Activated naive CD4-positive, alpha-beta T cell treated with anti-CD3 and anti-CD28 coated beads, Interleukin-2, amount 50 U/mL, for 24 hours (primary cell): ENCODE measurements at regions not wholly inside any gene's neighbourhood (a gene's known extent, or its start where the extent isn't known, plus 50 kb on each side); places are given as distances from the start of the nearest gene placed in this dataset.
A peak's percentile ranks its signal among the peaks of the same experiment; 100 is the strongest.
"Not testable (repeated sequence)": the region's sequence is repeated elsewhere in the genome, so short reads cannot be mapped to it uniquely, and the experiment has no call there.

Source experiments
- H3K27ac Mint-ChIP-seq: one replicate; pipeline ENCODE4 v1.8.0; 2021; ENCODE audit warnings: mild to moderate bottlenecking, mixed read lengths
- H3K27me3 Mint-ChIP-seq: one replicate; pipeline ENCODE4 v1.8.0; 2021; ENCODE audit warnings: mixed read lengths
- H3K36me3 Mint-ChIP-seq: one replicate; pipeline ENCODE4 v1.8.0; 2021; ENCODE audit warnings: mixed read lengths
- H3K4me1 Mint-ChIP-seq: one replicate; pipeline ENCODE4 v1.8.0; 2021; ENCODE audit warnings: mixed read lengths
- H3K4me3 Mint-ChIP-seq: one replicate; pipeline ENCODE4 v1.8.0; 2021; ENCODE audit warnings: mild to moderate bottlenecking, mixed read lengths
- H3K9me3 Mint-ChIP-seq: one replicate; pipeline ENCODE4 v1.8.0; 2021; ENCODE audit warnings: mixed read lengths

GRCh38 chrX:137187540-137187939 lies 153.7 kb upstream of the GPR101 start:
- H3K4me3 Mint-ChIP-seq = no peak overlapping the region
- H3K27me3 Mint-ChIP-seq = no peaks in the 10 kb centered on the region
- no peaks in the 10 kb centered on the region for H3K36me3 Mint-ChIP-seq
- H3K9me3 Mint-ChIP-seq = no peaks in the 10 kb centered on the region
- no peak overlapping the region for H3K27ac Mint-ChIP-seq
- no peaks in the 10 kb centered on the region for H3K4me1 Mint-ChIP-seq

DNA sequence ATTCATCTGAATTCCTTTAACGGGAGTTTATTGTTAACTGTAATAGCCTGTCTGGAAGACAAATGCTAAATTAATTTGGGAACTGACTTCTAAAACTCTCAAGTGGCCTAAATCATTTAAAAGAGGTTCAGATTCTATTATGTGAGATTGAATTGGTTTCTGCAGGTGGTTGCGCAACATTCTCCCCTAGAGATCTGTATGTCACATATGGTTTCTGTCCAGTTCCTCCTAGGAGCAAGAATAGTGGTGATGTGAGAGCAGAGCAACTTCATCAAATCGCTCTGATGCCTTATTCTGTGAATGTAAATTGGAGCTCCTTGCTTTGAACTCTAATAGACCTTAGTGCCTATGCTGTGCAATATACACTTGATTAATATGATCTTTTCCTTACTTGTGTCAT lies 144.6 kb upstream of the GPR101 start:
- no peaks in the 10 kb centered on the region for H3K4me1 Mint-ChIP-seq
- H3K4me3 Mint-ChIP-seq = no peak overlapping the region
- no peaks in the 10 kb centered on the region for H3K9me3 Mint-ChIP-seq
- no peaks in the 10 kb centered on the region for H3K36me3 Mint-ChIP-seq
- no peak overlapping the region for H3K27ac Mint-ChIP-seq
- no peaks in the 10 kb centered on the region for H3K27me3 Mint-ChIP-seq

GRCh38 chrX:137172317-137172948 lies 138.6 kb upstream of the GPR101 start:
- H3K27ac Mint-ChIP-seq = peak overlapping the region; percentile 30
- H3K36me3 Mint-ChIP-seq = no peaks in the 10 kb centered on the region
- no peak overlapping the region for H3K4me3 Mint-ChIP-seq
- H3K9me3 Mint-ChIP-seq = no peaks in the 10 kb centered on the region
- H3K4me1 Mint-ChIP-seq = peaks cover 8% of the 10 kb centered on the region
- H3K27me3 Mint-ChIP-seq = no peaks in the 10 kb centered on the region

- H3K4me3 Mint-ChIP-seq = no peak overlapping the region
- H3K9me3 Mint-ChIP-seq = no peaks in the 10 kb centered on the region
- H3K27ac Mint-ChIP-seq = no peak overlapping the region
- peaks cover 8% of the 10 kb centered on the region for H3K4me1 Mint-ChIP-seq
- H3K27me3 Mint-ChIP-seq = no peaks in the 10 kb centered on the region
- H3K36me3 Mint-ChIP-seq = no peaks in the 10 kb centered on the region
Observed at GRCh38 chrX:137171626-137172025, 137.8 kb upstream of the GPR101 start.

- Mint-ChIP-seq H3K4me1 (no peaks in the 10 kb centered on the region), H3K27ac (no peak overlapping the region), H3K36me3 (no peaks in the 10 kb centered on the region)
Observed at GRCh38 chrX:137166591-137166990, 132.8 kb upstream of the GPR101 start.

GRCh38 chrX:137164329-137164728 lies 130.5 kb upstream of the GPR101 start:
- Mint-ChIP-seq H3K4me1 (no peaks in the 10 kb centered on the region), H3K36me3 (no peaks in the 10 kb centered on the region), H3K27ac (no peak overlapping the region), H3K4me3 (no peak overlapping the region), H3K27me3 (no peaks in the 10 kb centered on the region), H3K9me3 (no peaks in the 10 kb centered on the region)

More at GRCh38 chrX:137166591-137166990, 132.8 kb upstream of the GPR101 start:
- Mint-ChIP-seq H3K4me3 (no peak overlapping the region), H3K9me3 (no peaks in the 10 kb centered on the region), H3K27me3 (no peaks in the 10 kb centered on the region)

GRCh38 chrX:137151403-137151802 lies 117.6 kb upstream of the GPR101 start:
- H3K4me3 Mint-ChIP-seq = no peak overlapping the region
- no peaks in the 10 kb centered on the region for H3K9me3 Mint-ChIP-seq
- peaks cover 9% of the 10 kb centered on the region for H3K27me3 Mint-ChIP-seq
- H3K36me3 Mint-ChIP-seq = peaks cover 2% of the 10 kb centered on the region
- no peaks in the 10 kb centered on the region for H3K4me1 Mint-ChIP-seq
- H3K27ac Mint-ChIP-seq = no peak overlapping the region

- Mint-ChIP-seq H3K9me3 (no peaks in the 10 kb centered on the region), H3K36me3 (no peaks in the 10 kb centered on the region), H3K27ac (no peak overlapping the region)
Observed at GRCh38 chrX:137143864-137144263, 110.1 kb upstream of the GPR101 start.

DNA sequence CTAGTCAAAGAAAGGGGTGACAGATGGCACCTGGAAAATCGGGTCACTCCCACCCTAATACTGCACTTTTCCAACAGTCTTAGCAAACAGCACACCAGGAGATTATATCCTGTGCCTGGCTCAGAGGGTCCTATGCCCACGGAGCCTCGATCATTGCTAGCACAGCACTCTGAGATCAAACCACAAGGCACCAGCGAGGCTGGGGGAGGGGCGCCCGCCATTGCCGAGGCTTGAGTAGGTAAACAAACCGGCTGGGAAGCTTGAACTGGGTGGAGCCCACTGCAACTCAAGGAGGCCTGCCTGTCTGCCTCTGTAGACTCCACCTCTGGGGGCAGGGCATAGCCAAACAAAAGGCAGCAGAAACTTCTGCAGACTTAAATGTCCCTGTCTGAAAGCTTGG lies 88.9 kb upstream of the GPR101 start:
- not testable (repeated sequence) for H3K4me3 Mint-ChIP-seq, H3K9me3 Mint-ChIP-seq, H3K27me3 Mint-ChIP-seq, H3K27ac Mint-ChIP-seq, H3K36me3 Mint-ChIP-seq, H3K4me1 Mint-ChIP-seq

More at GRCh38 chrX:137143864-137144263, 110.1 kb upstream of the GPR101 start:
- Mint-ChIP-seq H3K4me3 (no peak overlapping the region), H3K27me3 (no peaks in the 10 kb centered on the region), H3K4me1 (no peaks in the 10 kb centered on the region)

GRCh38 chrX:137119049-137119448 lies 85.3 kb upstream of the GPR101 start:
- H3K4me3 Mint-ChIP-seq = no peak overlapping the region
- H3K27ac Mint-ChIP-seq = no peak overlapping the region
- H3K9me3 Mint-ChIP-seq = no peaks in the 10 kb centered on the region
- peaks cover 6% of the 10 kb centered on the region for H3K27me3 Mint-ChIP-seq
- H3K4me1 Mint-ChIP-seq = no peaks in the 10 kb centered on the region
- H3K36me3 Mint-ChIP-seq = no peaks in the 10 kb centered on the region

GRCh38 chrX:137118536-137118935 lies 84.7 kb upstream of the GPR101 start:
- Mint-ChIP-seq H3K27ac (no peak overlapping the region), H3K4me3 (no peak overlapping the region), H3K27me3 (peaks cover 6% of the 10 kb centered on the region), H3K9me3 (no peaks in the 10 kb centered on the region), H3K4me1 (no peaks in the 10 kb centered on the region), H3K36me3 (no peaks in the 10 kb centered on the region)

- H3K27ac Mint-ChIP-seq = no peak overlapping the region
- no peaks in the 10 kb centered on the region for H3K36me3 Mint-ChIP-seq
- H3K4me3 Mint-ChIP-seq = no peak overlapping the region
- no peaks in the 10 kb centered on the region for H3K9me3 Mint-ChIP-seq
- peaks cover 6% of the 10 kb centered on the region for H3K27me3 Mint-ChIP-seq
- H3K4me1 Mint-ChIP-seq = no peaks in the 10 kb centered on the region
Observed at GRCh38 chrX:137118136-137118535, 84.3 kb upstream of the GPR101 start.

DNA sequence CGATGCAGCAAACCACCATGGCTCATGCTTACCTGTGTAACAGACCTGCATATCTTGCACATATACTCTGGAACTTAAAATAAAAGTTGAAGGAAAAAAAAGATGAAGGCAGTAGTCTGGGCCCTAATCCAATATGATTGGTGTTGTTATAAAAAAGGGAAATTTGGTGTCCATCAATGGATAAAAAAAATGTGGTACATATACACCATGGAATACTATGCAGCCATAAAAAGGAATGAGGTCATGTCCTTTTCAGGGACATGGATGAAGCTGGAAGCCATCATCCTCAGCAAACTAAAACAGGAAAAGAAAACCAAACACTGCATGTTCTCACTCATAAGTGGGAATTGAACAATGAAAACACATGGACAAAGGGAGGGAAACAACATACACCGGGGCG lies 74.1 kb upstream of the GPR101 start:
- H3K4me3 Mint-ChIP-seq, H3K36me3 Mint-ChIP-seq, H3K4me1 Mint-ChIP-seq, H3K27me3 Mint-ChIP-seq, H3K27ac Mint-ChIP-seq, H3K9me3 Mint-ChIP-seq: not testable (repeated sequence)

GRCh38 chrX:137101273-137101990 lies 67.6 kb upstream of the GPR101 start:
- Mint-ChIP-seq H3K9me3 (no peaks in the 10 kb centered on the region), H3K4me1 (no peaks in the 10 kb centered on the region), H3K27me3 (peaks cover 2% of the 10 kb centered on the region), H3K4me3 (no peak overlapping the region), H3K27ac (no peak overlapping the region), H3K36me3 (no peaks in the 10 kb centered on the region)
